HFF-Myc (cell line): ENCODE measurements at regions not wholly inside any gene's neighbourhood (a gene's known extent, or its start where the extent isn't known, plus 50 kb on each side); places are given as distances from the start of the nearest gene placed in this dataset.

ENCODE experiments used
- DNase-seq: peaks from one replicate; pipeline ENCODE4 v3.0.0-alpha.2; 2011; ENCODE audit warnings: low read depth; ENCODE audit errors: extremely low read depth
- H3K4me3 ChIP-seq: replicated peaks from 2 replicates; pipeline ENCODE4 v1.5.1; 2011; ENCODE audit warnings: low read depth, mild to moderate bottlenecking, control low read depth, low read length
- CTCF ChIP-seq: IDR thresholded peaks from 2 replicates; pipeline ENCODE4 v1.5.1; 2012; ENCODE audit warnings: mild to moderate bottlenecking, low read depth, low read length, control low read depth; ENCODE audit errors: missing control alignments

- TF ChIP-seq CTCF, result no peak
- DNase-seq, result no peak
- no peak overlapping the region for H3K4me3 ChIP-seq
These were observed 108.0 kb upstream of the TRABD2B start for GRCh38 chr1:48105165-48105564.

DNA sequence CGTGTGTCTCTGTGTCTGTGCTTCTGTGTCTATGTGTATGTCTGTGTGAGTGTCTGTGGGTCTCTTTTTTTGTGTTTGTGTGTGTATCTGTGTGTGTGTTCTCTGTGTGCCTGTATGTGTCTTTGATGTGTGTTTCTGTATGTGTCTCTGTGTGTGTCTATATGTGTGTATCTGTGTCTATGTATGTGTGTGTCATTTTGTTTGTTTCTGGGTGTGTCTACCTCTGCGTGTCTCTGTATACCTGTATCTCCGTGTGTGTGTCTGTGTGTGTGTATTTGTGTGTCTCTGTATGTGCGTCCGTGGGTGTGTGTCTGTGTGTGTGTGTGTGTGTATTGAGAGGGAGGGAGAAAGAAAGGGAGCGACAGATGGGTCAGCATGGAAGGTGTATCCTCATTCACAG, 106.3 kb upstream of the TRABD2B start:
- no peak for TF ChIP-seq CTCF

GRCh38 chr1:48102766-48103165, 105.6 kb upstream of the TRABD2B start:
- no peak for TF ChIP-seq CTCF
- no peak for DNase-seq
- no peak overlapping the region for H3K4me3 ChIP-seq

More for the DNA sequence above, 106.3 kb upstream of the TRABD2B start:
- no peak for DNase-seq
- no peak overlapping the region for H3K4me3 ChIP-seq

DNA sequence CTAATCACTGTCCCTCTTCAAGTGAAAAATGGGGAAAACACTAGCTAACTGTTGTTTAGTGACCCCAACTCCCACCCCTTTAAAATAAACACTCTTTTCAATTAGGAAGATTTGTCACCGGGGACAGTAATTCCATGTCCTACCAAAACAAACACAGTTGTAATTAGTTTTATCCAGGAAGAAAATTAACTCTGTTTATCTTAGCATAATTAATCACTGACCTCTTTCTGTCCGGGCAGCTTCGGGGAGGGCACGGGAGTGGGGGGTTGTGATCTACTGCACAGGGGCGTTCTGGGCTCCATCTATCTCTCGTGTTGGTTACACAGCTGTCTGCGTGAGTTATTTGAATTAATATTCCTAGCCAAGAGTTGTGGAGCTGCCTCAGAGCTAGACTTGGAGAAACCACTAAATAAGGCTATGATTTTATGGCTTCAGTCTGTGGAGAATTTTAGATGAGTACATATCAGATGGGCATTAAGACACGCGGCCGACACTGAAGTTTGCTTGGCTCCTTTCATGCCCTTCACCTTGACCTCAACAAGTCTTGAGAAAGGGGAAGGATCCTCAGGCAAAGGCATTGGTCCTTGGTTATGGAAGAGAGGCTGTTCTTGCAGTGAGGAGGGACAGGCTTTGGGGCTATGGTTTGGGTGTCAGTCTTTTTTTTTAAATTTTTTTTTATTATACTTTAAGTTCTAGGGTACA, 102.0 kb upstream of the TRABD2B start:
- no peak overlapping the region for H3K4me3 ChIP-seq
- DNase-seq, result no peak
- no peak for TF ChIP-seq CTCF

GRCh38 chr1:48093696-48094528, 96.7 kb upstream of the TRABD2B start:
- peak; percentile 7 for DNase-seq
- H3K4me3 ChIP-seq, result no peak overlapping the region
- peak; percentile 84 for TF ChIP-seq CTCF

GRCh38 chr1:48093147-48093546, 96.0 kb upstream of the TRABD2B start:
- no peak overlapping the region for H3K4me3 ChIP-seq
- no peak for TF ChIP-seq CTCF
- no peak for DNase-seq
